ENCODE measurements at regions not wholly inside any gene's neighbourhood (a gene's known extent, or its start where the extent isn't known, plus 50 kb on each side); places are given as distances from the start of the nearest gene placed in this dataset.

- H3K27ac ChIP-seq (ENCODE audit: low read length) = no peak overlapping the region
- H4K20me1 ChIP-seq (ENCODE audit: low read length) = no peaks in the 10 kb centered on the region
- H3K4me3 ChIP-seq (ENCODE audit: low read length) = no peak overlapping the region
- intact Hi-C loops (cut with micrococcal nuclease) = no loop called here
- H3F3A ChIP-seq (ENCODE audit: low read length, unreplicated experiment) = no peaks in the 10 kb centered on the region
- DNase-seq (no peak), ATAC-seq (no peak)
- no peaks in the 10 kb centered on the region for H3K9me3 ChIP-seq (ENCODE audit: low read length)
- H3K79me2 ChIP-seq (ENCODE audit: low read length) = no peaks in the 10 kb centered on the region
- no peak overlapping the region for H3K9ac ChIP-seq (ENCODE audit: low read length)
- no peaks in the 10 kb centered on the region for H3K9me2 ChIP-seq (replicated peaks; ENCODE audit: low read length)
- peaks cover 50% of the 10 kb centered on the region for H3K27me3 ChIP-seq (ENCODE audit: low read length)
- CTCF ChIA-PET = no interaction called here
- H3K4me1 ChIP-seq (ENCODE audit: insufficient read depth, low read length) = no peaks in the 10 kb centered on the region
- H2AFZ ChIP-seq (ENCODE audit: low read length) = no peak overlapping the region
- no TSS peak for BruUV-seq (replicated peaks)
- TF ChIP-seq EZH2phosphoT487 (IDR thresholded peaks at IDR 0.05; ENCODE audit: borderline replicate concordance, low read length) (no peak), CTCF (conservative IDR thresholded peaks at IDR 0.05; ENCODE audit: low read depth, low read length) (no peak), EZH2 (IDR thresholded peaks at IDR 0.05; ENCODE audit: low read length, unreplicated experiment) (no peak)
- POLR2A ChIA-PET (ENCODE audit: unreplicated experiment) = no interaction called here
- H3K36me3 ChIP-seq (ENCODE audit: low read depth, low read length) = no peaks in the 10 kb centered on the region
- H3K4me2 ChIP-seq (ENCODE audit: low read length) = no peak overlapping the region
Observed at GRCh38 chr20:43345676-43346075, 112.0 kb upstream of the SRSF6 start.

GRCh38 chr20:43341511-43341910 lies 116.2 kb upstream of the SRSF6 start:
- H3K27ac ChIP-seq (ENCODE audit: low read length) = no peak overlapping the region
- no TSS peak for BruUV-seq (replicated peaks)
- H3K36me3 ChIP-seq (ENCODE audit: low read depth, low read length) = no peaks in the 10 kb centered on the region
- H2AFZ ChIP-seq (ENCODE audit: low read length) = no peak overlapping the region
- H3K79me2 ChIP-seq (ENCODE audit: low read length) = no peaks in the 10 kb centered on the region
- TF ChIP-seq EZH2phosphoT487 (IDR thresholded peaks at IDR 0.05; ENCODE audit: borderline replicate concordance, low read length) (no peak), CTCF (conservative IDR thresholded peaks at IDR 0.05; ENCODE audit: low read depth, low read length) (no peak), EZH2 (IDR thresholded peaks at IDR 0.05; ENCODE audit: low read length, unreplicated experiment) (no peak)
- H3K9ac ChIP-seq (ENCODE audit: low read length) = no peak overlapping the region
- H3K4me2 ChIP-seq (ENCODE audit: low read length) = no peak overlapping the region
- H3K4me3 ChIP-seq (ENCODE audit: low read length) = no peak overlapping the region
- CTCF ChIA-PET = no interaction called here
- no peaks in the 10 kb centered on the region for H3K9me3 ChIP-seq (ENCODE audit: low read length)
- DNase-seq (no peak), ATAC-seq (no peak)
- POLR2A ChIA-PET (ENCODE audit: unreplicated experiment) = no interaction called here
- no peaks in the 10 kb centered on the region for H3K4me1 ChIP-seq (ENCODE audit: insufficient read depth, low read length)
- intact Hi-C loops (cut with micrococcal nuclease) = no loop called here
- no peaks in the 10 kb centered on the region for H3F3A ChIP-seq (ENCODE audit: low read length, unreplicated experiment)
- no peaks in the 10 kb centered on the region for H3K9me2 ChIP-seq (replicated peaks; ENCODE audit: low read length)
- H3K27me3 ChIP-seq (ENCODE audit: low read length) = peaks cover 12% of the 10 kb centered on the region
- H4K20me1 ChIP-seq (ENCODE audit: low read length) = no peaks in the 10 kb centered on the region

- Histone ChIP-seq H3K9me3 (ENCODE audit: low read length) (peaks cover 4% of the 10 kb centered on the region; the same call in 1 of the 2 replicates), H2AFZ (ENCODE audit: low read length) (no peak overlapping the region), H3K79me2 (ENCODE audit: low read length) (no peaks in the 10 kb centered on the region), H3K27ac (ENCODE audit: low read length) (no peak overlapping the region), H3F3A (ENCODE audit: low read length, unreplicated experiment) (no peaks in the 10 kb centered on the region), H3K36me3 (ENCODE audit: low read depth, low read length) (no peaks in the 10 kb centered on the region), H3K9me2 (replicated peaks; ENCODE audit: low read length) (no peaks in the 10 kb centered on the region), H3K4me1 (ENCODE audit: insufficient read depth, low read length) (no peaks in the 10 kb centered on the region), H3K9ac (ENCODE audit: low read length) (no peak overlapping the region), H3K4me3 (ENCODE audit: low read length) (no peak overlapping the region), H3K27me3 (ENCODE audit: low read length) (no peaks in the 10 kb centered on the region), H4K20me1 (ENCODE audit: low read length) (no peaks in the 10 kb centered on the region), H3K4me2 (ENCODE audit: low read length) (no peak overlapping the region)
- no TSS peak for BruUV-seq (replicated peaks)
- intact Hi-C loops (cut with micrococcal nuclease) = no loop called here
- no peak for TF ChIP-seq EZH2 (IDR thresholded peaks at IDR 0.05; ENCODE audit: low read length, unreplicated experiment)
- no peak for TF ChIP-seq CTCF (conservative IDR thresholded peaks at IDR 0.05; ENCODE audit: low read depth, low read length)
- no peak for TF ChIP-seq EZH2phosphoT487 (IDR thresholded peaks at IDR 0.05; ENCODE audit: borderline replicate concordance, low read length)
- POLR2A ChIA-PET (ENCODE audit: unreplicated experiment) = no interaction called here
- DNase-seq = no peak
- CTCF ChIA-PET = no interaction called here
- no peak for ATAC-seq
Observed at GRCh38 chr20:43337036-43337435, 120.7 kb upstream of the SRSF6 start.
